H9 (cell line): ENCODE measurements at regions not wholly inside any gene's neighbourhood (a gene's known extent, or its start where the extent isn't known, plus 50 kb on each side); places are given as distances from the start of the nearest gene placed in this dataset.

Source experiments
- DNase-seq: peaks from one replicate; pipeline ENCODE4 v3.0.0-alpha.2; 2017
- H2AFZ ChIP-seq: one replicate; pipeline ENCODE4 v1.6.1; 2013; ENCODE audit warnings: mild to moderate bottlenecking, low read length, control low read depth, moderate library complexity
- H2AK5ac ChIP-seq: 2 replicates; pipeline ENCODE4 v1.6.1; 2013; ENCODE audit warnings: low read length, control low read depth, mixed read lengths; ENCODE audit not compliant: insufficient read length
- H2BK120ac ChIP-seq: one replicate; pipeline ENCODE4 v1.6.1; 2013; ENCODE audit warnings: low read depth, mild to moderate bottlenecking, low read length, control low read depth, inconsistent platforms; ENCODE audit not compliant: poor library complexity, severe bottlenecking
- H2BK12ac ChIP-seq: 2 replicates; pipeline ENCODE4 v1.6.1; 2013; ENCODE audit warnings: low read length, control low read depth, mixed read lengths, low read depth; ENCODE audit not compliant: insufficient read length
- H2BK15ac ChIP-seq: 2 replicates; pipeline ENCODE4 v1.6.1; 2013; ENCODE audit warnings: low read depth, low read length, control low read depth
- H2BK20ac ChIP-seq: one replicate; pipeline ENCODE4 v1.6.1; 2013; ENCODE audit warnings: low read depth, mild to moderate bottlenecking, low read length, control low read depth, inconsistent platforms; ENCODE audit not compliant: poor library complexity, severe bottlenecking
- H2BK5ac ChIP-seq: 2 replicates; pipeline ENCODE4 v1.6.1; 2013; ENCODE audit warnings: low read length, control low read depth, mixed read lengths; ENCODE audit not compliant: insufficient read length
- H3K14ac ChIP-seq: 2 replicates; pipeline ENCODE4 v1.6.1; 2013; ENCODE audit warnings: low read length, control low read depth; ENCODE audit not compliant: insufficient read depth
- H3K18ac ChIP-seq: 2 replicates; pipeline ENCODE4 v1.6.1; 2013; ENCODE audit warnings: low read depth, mild to moderate bottlenecking, mixed read lengths, low read length, control low read depth; ENCODE audit not compliant: insufficient read length
- H3K23ac ChIP-seq: 2 replicates; pipeline ENCODE4 v1.6.1; 2013; ENCODE audit warnings: low read length, control low read depth, mixed read lengths, low read depth; ENCODE audit not compliant: insufficient read length
- H3K23me2 ChIP-seq: 2 replicates; pipeline ENCODE4 v1.6.1; 2013; ENCODE audit warnings: low read depth, mild to moderate bottlenecking, mixed read lengths, low read length, control low read depth; ENCODE audit not compliant: insufficient read length, poor library complexity, severe bottlenecking
- H3K27ac ChIP-seq: 2 replicates; pipeline ENCODE4 v1.5.1; 2013; ENCODE audit warnings: low read length, control low read depth, mixed read lengths, low read depth; ENCODE audit not compliant: insufficient read length
- H3K27me3 ChIP-seq: 2 replicates; pipeline ENCODE4 v1.6.1; 2013; ENCODE audit warnings: low read length, control low read depth, inconsistent platforms; ENCODE audit not compliant: insufficient read depth
- H3K4ac ChIP-seq: 2 replicates; pipeline ENCODE4 v1.6.1; 2013; ENCODE audit warnings: low read depth, mild to moderate bottlenecking, control low read depth, inconsistent platforms, low read length, moderate library complexity
- H3K4me1 ChIP-seq: 2 replicates; pipeline ENCODE4 v1.6.1; 2013; ENCODE audit warnings: low read length, control low read depth, inconsistent platforms; ENCODE audit not compliant: insufficient read depth
- H3K4me2 ChIP-seq: 2 replicates; pipeline ENCODE4 v1.6.1; 2013; ENCODE audit warnings: low read length, control low read depth, mixed read lengths; ENCODE audit not compliant: insufficient read length, insufficient read depth
- H3K56ac ChIP-seq: 2 replicates; pipeline ENCODE4 v1.6.1; 2013; ENCODE audit warnings: low read depth, mild to moderate bottlenecking, mixed read lengths, low read length, control low read depth; ENCODE audit not compliant: insufficient read length
- H3K79me1 ChIP-seq: 2 replicates; pipeline ENCODE4 v1.6.1; 2013; ENCODE audit warnings: low read depth, mild to moderate bottlenecking, moderate library complexity, low read length, control low read depth, inconsistent platforms; ENCODE audit not compliant: insufficient read depth, poor library complexity, severe bottlenecking
- H3K79me2 ChIP-seq: 2 replicates; pipeline ENCODE4 v1.6.1; 2013; ENCODE audit warnings: low read length, control low read depth, inconsistent platforms; ENCODE audit not compliant: insufficient read depth
- H3K9ac ChIP-seq: 2 replicates; pipeline ENCODE4 v1.6.1; 2013; ENCODE audit warnings: low read length, control low read depth, mixed read lengths; ENCODE audit not compliant: insufficient read length; ENCODE audit errors: extremely low read depth
- H3K9me3 ChIP-seq: one replicate; pipeline ENCODE4 v1.6.1; 2013; ENCODE audit warnings: low read depth, low read length, inconsistent platforms; ENCODE audit not compliant: control insufficient read depth
- H3T11ph ChIP-seq: one replicate; pipeline ENCODE4 v1.6.1; 2013; ENCODE audit warnings: mild to moderate bottlenecking, low read length, control low read depth, inconsistent platforms
- H4K20me1 ChIP-seq: one replicate; pipeline ENCODE4 v1.6.1; 2013; ENCODE audit not compliant: control insufficient read depth, insufficient read length, insufficient read depth
- H4K5ac ChIP-seq: 2 replicates; pipeline ENCODE4 v1.6.1; 2013; ENCODE audit warnings: low read depth, mild to moderate bottlenecking, mixed read lengths, low read length, control low read depth; ENCODE audit not compliant: insufficient read length
- H4K8ac ChIP-seq: replicated peaks from 2 replicates; pipeline ENCODE4 v1.6.1; 2013; ENCODE audit warnings: low read length, control low read depth, mixed read lengths, low read depth; ENCODE audit not compliant: insufficient read length
- H4K91ac ChIP-seq: 2 replicates; pipeline ENCODE4 v1.6.1; 2013; ENCODE audit warnings: low read depth, mild to moderate bottlenecking, moderate library complexity, mixed read lengths, low read length, control low read depth; ENCODE audit not compliant: insufficient read length
- H3K27ac Mint-ChIP-seq, 3 experiments: 2 replicates in 2 of 3; 3 replicates in 1 of 3; pipeline ENCODE4 v1.8.0; 2020 to 2021; ENCODE audit warnings: mixed read lengths in 3 of 3, mild to moderate bottlenecking in 1 of 3, moderate library complexity in 1 of 3
- H3K27me3 Mint-ChIP-seq: 2 replicates; pipeline ENCODE4 v1.8.0; 2021; ENCODE audit warnings: low read depth, mild to moderate bottlenecking, moderate library complexity, mixed read lengths
- H3K36me3 Mint-ChIP-seq, 3 experiments: 2 replicates in 2 of 3; 3 replicates in 1 of 3; pipeline ENCODE4 v1.8.0; 2020 to 2021; ENCODE audit warnings: low read depth in 3 of 3, mixed read lengths in 3 of 3; ENCODE audit not compliant: insufficient read depth in 1 of 3
- H3K4me1 Mint-ChIP-seq, 2 experiments: 2 replicates each; pipeline ENCODE4 v1.8.0; 2020; ENCODE audit warnings: mixed read lengths in 2 of 2
- H3K4me3 Mint-ChIP-seq, 2 experiments: 2 replicates in 1 of 2; 3 replicates in 1 of 2; pipeline ENCODE4 v1.8.0; 2020 to 2021; ENCODE audit warnings: mild to moderate bottlenecking in 2 of 2, mixed read lengths in 2 of 2, moderate library complexity in 1 of 2
- H3K9me3 Mint-ChIP-seq, 2 experiments: 2 replicates in 1 of 2; 3 replicates in 1 of 2; pipeline ENCODE4 v1.8.0; 2020; ENCODE audit warnings: mild to moderate bottlenecking in 2 of 2, mixed read lengths in 2 of 2, moderate library complexity in 1 of 2
- CTCF ChIP-seq: fragments of 200-600 bp; sonication (generic); conservative IDR thresholded peaks from 3 replicates; pipeline ENCODE4 v1.8.0; 2021; ENCODE audit warnings: antibody characterized with exemption, mild to moderate bottlenecking
- WGBS: extraction: QIAGEN DNeasy Blood & Tissue Kit; methylation state at CpG from one replicate; pipeline ENCODE4 v1.1.7; 2013; ENCODE audit warnings: missing lambda C conversion rate, low lambda C conversion rate, mixed read lengths; ENCODE audit not compliant: insufficient read length; ENCODE audit errors: extremely low coverage; 5-methylcytosine and 5-hydroxymethylcytosine counted together

GRCh38 chr5:3179220-3179619 lies 416.4 kb upstream of the IRX1 start:
- no peaks in the 10 kb centered on the region for H3K79me2 ChIP-seq
- H3K14ac ChIP-seq, result no peak overlapping the region
- no peak overlapping the region for H2BK12ac ChIP-seq
- no peak overlapping the region for H3T11ph ChIP-seq
- H3K23ac ChIP-seq, result no peak overlapping the region
- no peaks in the 10 kb centered on the region; the same call in 1 of the 2 replicates for H3K4me1 ChIP-seq
- Mint-ChIP-seq H3K36me3 (no peaks in the 10 kb centered on the region), H3K4me3 (no peak overlapping the region), H3K27ac (no peak overlapping the region), H3K4me1 (peaks cover 6 to 14% of the 10 kb centered on the region in 2 experiments; a peak in 2 of 4 replicates), H3K9me3 (no peaks in the 10 kb centered on the region), H3K27me3 (no peaks in the 10 kb centered on the region; the same call in 1 of the 2 replicates)
- H4K8ac ChIP-seq, result no peak overlapping the region
- H3K9me3 ChIP-seq, result no peaks in the 10 kb centered on the region
- no peak overlapping the region for H3K9ac ChIP-seq
- peaks cover 2% of the 10 kb centered on the region for H3K23me2 ChIP-seq
- no peak overlapping the region for H2AFZ ChIP-seq
- WGBS, result no CpG with 5 or more reads among the region's 5 CpGs
- H3K4ac ChIP-seq, result no peak overlapping the region
- DNase-seq, result peak; percentile 68
- H2BK15ac ChIP-seq, result no peak overlapping the region
- H2BK20ac ChIP-seq, result no peak overlapping the region
- H4K5ac ChIP-seq, result no peak overlapping the region
- no peaks in the 10 kb centered on the region for H3K27me3 ChIP-seq
- no peaks in the 10 kb centered on the region for H3K79me1 ChIP-seq
- no peak overlapping the region for H3K4me2 ChIP-seq
- no peak overlapping the region for H4K91ac ChIP-seq
- no peak overlapping the region for H2BK120ac ChIP-seq
- no peaks in the 10 kb centered on the region for H4K20me1 ChIP-seq
- no peak overlapping the region for H3K56ac ChIP-seq
- no peak overlapping the region for H2AK5ac ChIP-seq
- TF ChIP-seq CTCF, result peak; percentile 62
- no peak overlapping the region for H3K18ac ChIP-seq
- no peak overlapping the region for H2BK5ac ChIP-seq
- H3K27ac ChIP-seq, result no peak overlapping the region
